ENCODE measurements at regions not wholly inside any gene's neighbourhood (a gene's known extent, or its start where the extent isn't known, plus 50 kb on each side); places are given as distances from the start of the nearest gene placed in this dataset.

GRCh38 chr2:42969231-42970150 lies 177.1 kb upstream of the HAAO start:
- peak; percentile 76 for DNase-seq

- DNase-seq: peak; percentile 88
Observed at GRCh38 chr2:42967959-42968674, 175.7 kb upstream of the HAAO start.

GRCh38 chr2:42965910-42966309 lies 173.5 kb upstream of the HAAO start:
- no peak for DNase-seq

DNA sequence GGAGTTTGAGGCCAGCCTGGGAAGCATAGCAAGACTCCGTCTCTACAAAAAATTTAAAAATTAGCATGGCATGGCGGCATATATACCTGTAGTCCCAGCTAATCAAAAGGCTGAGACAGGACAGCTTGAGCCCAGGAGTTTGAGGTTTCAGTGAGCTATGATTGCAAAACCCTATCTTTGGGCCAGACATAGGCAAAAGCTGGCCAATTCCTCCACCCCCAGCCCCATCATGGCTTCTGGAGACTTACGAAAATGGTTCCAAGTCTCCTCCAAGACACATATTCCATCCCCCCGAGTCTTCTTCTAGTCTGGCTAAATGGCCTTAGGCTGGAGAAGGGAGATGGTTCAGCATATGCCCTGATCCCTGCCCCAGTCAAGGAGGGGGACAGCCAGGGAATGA lies 172.8 kb upstream of the HAAO start:
- no peak for DNase-seq

- peak; percentile 96 for DNase-seq
Observed at GRCh38 chr2:42964439-42965083, 172.2 kb upstream of the HAAO start.

DNA sequence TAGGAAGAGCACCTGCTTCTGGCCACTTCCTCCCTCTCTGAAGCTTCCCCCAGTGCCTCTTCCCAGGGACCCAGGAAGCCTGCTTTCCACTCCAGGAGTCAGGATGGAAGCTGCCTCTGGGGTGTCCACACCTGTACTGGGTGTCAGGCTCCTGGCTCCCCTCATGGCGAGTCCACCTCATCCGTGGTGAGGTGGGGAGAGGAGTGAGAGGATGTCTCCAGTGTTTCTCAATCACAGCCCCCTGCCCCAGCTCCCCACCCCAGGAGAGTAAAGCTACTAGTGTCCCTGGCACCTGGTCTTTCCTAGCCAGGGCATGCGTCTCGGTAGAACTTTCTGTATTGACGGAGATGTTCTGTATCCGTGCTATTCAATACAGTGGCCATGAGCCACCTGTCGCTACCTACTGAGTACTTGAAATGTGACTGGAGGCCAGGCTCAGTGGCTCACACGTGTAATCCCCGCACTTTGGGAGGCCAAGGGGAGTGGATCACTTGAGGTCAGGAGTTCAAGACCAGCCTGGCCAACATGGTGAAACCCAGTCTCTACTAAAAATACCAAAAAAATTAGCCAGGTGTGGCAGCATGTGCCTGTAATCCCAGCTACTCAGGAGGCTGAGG lies 171.2 kb upstream of the HAAO start:
- DNase-seq: no peak

DNA sequence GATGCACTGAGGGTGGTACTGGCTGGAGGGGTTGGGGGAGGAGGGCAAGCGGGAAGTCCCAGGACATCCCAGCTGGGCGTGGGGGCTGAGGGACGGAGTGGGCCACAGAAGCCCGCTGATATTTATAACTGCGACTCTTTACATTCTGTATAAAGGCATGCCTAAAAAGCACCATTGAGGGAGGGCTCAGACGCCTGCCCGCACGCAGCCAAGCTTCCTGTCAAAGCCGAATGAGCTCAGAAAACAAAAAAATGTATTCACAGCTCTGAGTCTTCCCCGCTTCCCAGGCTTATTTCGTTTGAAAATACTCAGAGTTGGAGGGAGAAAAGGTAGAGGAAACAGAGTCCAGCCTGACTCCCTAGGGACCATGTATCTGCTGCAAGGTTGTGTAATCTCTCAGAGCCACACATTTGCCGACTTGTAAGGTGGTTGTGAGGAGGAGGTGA lies 170.1 kb upstream of the HAAO start:
- DNase-seq: no peak

DNA sequence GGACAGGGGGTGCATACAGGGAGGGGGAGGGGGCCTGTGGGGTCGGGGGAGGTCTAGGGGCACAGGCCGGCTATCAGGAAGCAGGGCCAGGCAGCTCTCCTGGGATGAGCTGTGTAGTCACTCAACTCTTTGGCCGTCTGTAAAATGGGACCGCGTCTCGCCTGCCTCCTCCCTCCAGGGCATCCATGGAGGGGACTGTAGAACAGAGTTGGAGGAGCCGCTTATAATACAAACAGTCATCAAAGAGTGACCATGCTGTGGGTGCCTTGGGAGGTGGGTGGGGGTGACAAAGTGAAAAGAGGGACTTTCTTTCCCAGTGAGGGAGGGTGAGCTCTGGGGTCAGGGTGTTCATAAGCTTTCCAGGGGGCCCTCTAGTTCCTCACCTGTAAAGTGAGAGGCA lies 169.6 kb upstream of the HAAO start:
- no peak for DNase-seq

- no peak for DNase-seq
Observed at GRCh38 chr2:42961385-42961811, 169.0 kb upstream of the HAAO start.

DNA sequence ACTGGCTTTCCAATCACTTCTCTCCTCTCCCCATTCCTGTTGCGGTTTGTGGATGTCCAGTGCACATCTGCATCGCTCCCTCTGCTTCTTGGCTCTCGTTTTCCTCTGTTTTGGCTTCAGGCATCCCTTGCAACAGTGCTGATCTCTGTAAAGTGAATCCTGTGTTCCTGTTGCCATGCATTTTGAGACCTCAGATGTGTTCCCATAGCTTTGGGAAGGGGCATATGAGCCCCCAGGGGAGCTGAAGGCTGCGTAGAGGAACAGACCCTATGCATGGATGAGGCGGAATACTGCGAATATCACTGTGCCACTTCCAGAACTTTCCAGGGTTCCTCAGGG lies 168.4 kb upstream of the HAAO start:
- no peak for DNase-seq

GRCh38 chr2:42960002-42960841 lies 167.8 kb upstream of the HAAO start:
- DNase-seq: no peak

GRCh38 chr2:42959234-42960001 lies 167.0 kb upstream of the HAAO start:
- no peak for DNase-seq

- DNase-seq: no peak
Observed at GRCh38 chr2:42958741-42959233, 166.4 kb upstream of the HAAO start.

DNA sequence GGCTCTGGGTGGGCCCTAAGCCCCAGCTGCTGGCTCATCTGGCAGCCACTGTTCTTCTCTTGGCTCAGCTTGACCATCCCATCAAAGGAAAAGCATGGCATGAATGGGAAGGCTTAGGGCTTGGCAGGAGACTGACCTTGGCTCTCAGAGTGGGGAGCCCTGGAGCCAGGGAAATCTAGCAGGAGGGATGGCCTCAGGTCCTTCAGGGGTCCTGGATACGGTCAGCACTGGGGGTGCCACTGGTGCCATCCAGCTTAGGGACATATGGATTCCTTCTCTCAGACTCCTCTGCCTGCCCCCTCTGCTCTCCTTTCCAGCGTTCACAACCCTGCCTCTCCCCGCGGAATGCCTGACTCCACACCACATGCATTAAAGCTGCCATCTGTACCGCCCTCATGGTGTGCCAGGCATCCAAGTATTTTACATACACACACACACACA lies 165.5 kb upstream of the HAAO start:
- DNase-seq: no peak

DNA sequence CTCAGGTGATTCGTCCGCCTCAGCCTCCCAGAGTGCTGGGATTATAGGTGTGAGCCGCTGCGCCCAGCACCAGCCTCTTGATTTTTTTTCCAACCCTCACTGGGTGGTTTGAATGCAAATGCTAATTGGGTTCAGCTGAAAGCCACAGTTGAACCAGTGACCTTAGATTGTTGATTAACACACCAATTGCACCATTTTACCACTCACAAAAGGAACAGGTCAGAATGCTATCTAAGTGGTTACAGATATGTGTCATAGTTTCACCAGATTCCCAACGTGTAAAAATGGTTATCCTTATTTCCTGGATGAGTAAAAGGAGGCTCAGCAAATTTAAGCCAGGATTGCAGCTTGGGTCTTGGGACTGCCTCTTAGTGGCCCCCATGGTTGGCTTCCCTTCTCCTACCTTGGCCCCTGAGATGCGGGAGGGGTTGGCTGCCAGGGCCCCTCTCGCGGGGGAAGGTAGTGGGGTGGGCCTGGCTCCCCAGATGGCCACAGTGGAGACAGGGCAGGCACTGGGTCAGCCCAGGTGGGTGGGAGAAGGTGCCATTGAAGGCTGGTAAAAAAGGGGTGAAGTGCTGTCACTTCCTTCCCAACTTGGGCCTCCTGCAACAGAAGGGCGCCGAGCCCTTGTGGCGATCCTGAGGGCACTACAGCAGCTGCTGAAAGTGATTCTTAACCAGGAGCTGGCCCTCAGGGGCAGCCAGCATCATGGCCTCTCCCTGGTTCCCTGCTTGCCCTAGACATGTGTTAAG lies 164.9 kb upstream of the HAAO start:
- DNase-seq: no peak

DNA sequence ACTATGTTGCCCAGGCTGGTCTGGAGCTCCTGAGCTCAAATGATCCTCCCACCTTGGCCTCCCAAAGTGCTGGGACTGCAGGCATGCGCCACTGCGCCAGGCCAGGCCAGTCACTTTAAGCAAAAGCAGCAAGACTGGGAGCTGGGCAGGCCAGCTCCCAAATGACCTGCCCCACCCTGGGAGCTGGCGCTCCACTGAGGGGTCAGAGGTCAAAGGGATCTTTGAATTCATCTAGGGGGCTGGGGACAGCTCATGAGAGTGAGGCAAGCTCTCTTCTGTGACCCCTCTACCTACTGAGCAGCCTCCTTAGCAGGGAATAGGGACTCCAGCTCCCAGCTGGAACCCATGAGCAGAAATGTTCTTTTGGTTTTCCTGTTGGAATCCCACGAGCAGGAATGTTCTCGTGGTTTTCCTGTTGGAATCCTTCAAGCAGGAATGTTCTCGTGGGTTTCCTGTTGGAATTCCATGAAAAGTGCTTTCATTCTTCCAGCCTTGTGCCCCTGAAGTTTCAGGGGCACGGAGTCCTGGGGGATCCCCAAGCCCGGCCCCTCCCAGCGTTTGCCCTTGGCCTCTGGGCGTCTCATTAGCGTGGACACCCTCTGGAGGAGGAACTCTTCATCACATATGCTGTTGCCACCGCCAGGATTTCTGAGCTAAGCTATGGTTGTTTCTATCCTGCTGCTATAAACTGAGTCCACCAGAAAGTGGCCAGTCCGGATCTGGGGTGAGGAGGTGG lies 162.0 kb upstream of the HAAO start:
- no peak for DNase-seq

DNA sequence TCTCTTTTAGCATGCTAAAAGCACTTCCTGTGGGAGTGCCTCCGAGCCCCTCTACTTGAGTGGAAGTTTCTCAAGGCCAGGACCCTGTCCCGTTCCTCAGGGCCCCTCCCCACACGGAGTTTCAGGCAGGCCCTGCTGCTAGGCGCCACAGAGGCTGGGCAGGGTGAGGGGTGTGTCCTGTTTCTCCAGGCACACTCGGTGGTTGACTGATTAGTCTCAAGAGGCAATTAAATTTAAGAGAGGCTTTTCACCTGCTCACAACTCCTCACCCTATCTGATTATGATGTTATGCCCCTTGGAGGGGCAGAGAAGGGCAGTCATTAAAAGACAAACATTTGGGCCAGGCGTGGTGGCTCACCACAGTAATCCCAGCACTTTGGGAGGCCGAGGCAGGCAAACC lies 160.8 kb upstream of the HAAO start:
- DNase-seq: no peak

- no peak for DNase-seq
Observed at GRCh38 chr2:42951263-42951938, 159.0 kb upstream of the HAAO start.

DNA sequence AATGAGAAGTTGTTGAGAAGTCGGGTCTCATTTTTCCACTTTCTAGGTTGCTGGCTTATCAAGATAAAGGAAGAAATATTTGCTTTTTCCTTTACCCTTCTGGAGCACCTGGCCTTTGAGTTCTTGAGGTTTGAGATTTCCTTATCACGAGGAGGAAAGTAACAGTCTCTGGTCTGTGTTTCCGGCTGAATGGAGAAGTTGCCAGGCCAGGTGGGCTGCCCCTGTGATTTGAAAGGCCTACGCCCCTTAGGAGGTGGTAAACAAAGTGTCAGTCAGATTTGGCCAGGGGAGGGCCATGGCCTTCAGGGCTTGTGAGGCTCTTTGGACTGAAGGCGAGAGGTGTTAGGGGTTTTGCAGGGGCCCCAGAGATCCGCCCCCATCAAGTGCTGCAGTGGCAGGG lies 156.7 kb upstream of the HAAO start:
- no peak for DNase-seq

Data from amniotic stem cell (primary cell).